WI38 (cell line): ENCODE measurements at regions not wholly inside any gene's neighbourhood (a gene's known extent, or its start where the extent isn't known, plus 50 kb on each side); places are given as distances from the start of the nearest gene placed in this dataset.

Experiments
- H3K4me3 ChIP-seq: 2 replicates; pipeline ENCODE4 v1.5.1; 2011; ENCODE audit warnings: low read depth, mild to moderate bottlenecking, control low read depth, low read length
- TF ChIP-seq, protein P1 (sequence below): IDR thresholded peaks from 2 replicates; pipeline ENCODE4 v1.5.1; 2012; ENCODE audit warnings: low read depth, mild to moderate bottlenecking, control low read depth, low read length

DNA sequence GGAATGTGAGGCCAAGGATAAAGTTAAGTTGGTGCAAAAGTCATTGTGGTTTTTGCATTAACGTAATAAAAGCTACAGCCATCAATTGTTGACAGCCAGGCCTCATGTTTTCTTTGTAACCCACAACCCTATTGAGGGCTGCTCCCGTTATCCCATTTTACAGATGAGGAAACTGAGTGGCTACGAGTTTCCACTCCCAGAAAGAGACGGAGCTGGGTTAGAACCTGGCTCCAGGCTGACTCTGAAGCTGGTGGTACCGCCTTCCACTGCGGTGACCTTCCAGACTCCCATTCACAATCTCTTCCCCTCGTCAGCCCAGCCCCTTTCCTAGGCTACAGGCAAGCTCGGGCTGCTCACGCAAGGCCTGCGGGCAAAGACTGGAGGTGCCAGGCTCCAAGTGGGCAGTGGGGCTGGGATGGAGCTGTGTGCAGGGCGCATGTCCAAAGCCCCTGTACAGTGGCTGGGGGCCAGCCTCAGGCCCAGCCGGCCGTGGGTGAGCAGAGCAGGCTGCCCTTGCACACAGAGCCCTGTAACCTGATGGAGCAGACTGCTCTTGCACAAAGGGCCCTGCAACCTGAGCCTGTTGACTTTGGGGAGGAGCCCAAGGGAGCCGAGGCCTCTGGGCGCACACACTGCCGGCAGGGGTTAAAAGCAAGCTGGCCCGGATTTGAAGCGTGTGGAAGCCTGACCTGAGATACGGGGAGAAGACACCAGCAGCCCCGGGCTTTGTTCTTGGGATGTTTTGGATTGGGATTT lies 97.4 kb upstream of the TMPRSS2 start:
- TF ChIP-seq, protein P1, sequence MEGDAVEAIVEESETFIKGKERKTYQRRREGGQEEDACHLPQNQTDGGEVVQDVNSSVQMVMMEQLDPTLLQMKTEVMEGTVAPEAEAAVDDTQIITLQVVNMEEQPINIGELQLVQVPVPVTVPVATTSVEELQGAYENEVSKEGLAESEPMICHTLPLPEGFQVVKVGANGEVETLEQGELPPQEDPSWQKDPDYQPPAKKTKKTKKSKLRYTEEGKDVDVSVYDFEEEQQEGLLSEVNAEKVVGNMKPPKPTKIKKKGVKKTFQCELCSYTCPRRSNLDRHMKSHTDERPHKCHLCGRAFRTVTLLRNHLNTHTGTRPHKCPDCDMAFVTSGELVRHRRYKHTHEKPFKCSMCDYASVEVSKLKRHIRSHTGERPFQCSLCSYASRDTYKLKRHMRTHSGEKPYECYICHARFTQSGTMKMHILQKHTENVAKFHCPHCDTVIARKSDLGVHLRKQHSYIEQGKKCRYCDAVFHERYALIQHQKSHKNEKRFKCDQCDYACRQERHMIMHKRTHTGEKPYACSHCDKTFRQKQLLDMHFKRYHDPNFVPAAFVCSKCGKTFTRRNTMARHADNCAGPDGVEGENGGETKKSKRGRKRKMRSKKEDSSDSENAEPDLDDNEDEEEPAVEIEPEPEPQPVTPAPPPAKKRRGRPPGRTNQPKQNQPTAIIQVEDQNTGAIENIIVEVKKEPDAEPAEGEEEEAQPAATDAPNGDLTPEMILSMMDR, result no peak
- H3K4me3 ChIP-seq, result no peak overlapping the region

- TF ChIP-seq, protein P1, result no peak
- H3K4me3 ChIP-seq, result no peak overlapping the region
Observed at GRCh38 chr21:41604583-41605041, 96.7 kb upstream of the TMPRSS2 start.

- no peak overlapping the region for H3K4me3 ChIP-seq
Observed at GRCh38 chr21:41603476-41603875, 95.5 kb upstream of the TMPRSS2 start.

GRCh38 chr21:41602531-41602930 lies 94.6 kb upstream of the TMPRSS2 start:
- TF ChIP-seq, protein P1, result no peak
- no peak overlapping the region for H3K4me3 ChIP-seq

More at GRCh38 chr21:41603476-41603875, 95.5 kb upstream of the TMPRSS2 start:
- TF ChIP-seq, protein P1, result no peak

GRCh38 chr21:41601573-41602368 lies 93.8 kb upstream of the TMPRSS2 start:
- no peak overlapping the region for H3K4me3 ChIP-seq
- TF ChIP-seq, protein P1, result no peak

DNA sequence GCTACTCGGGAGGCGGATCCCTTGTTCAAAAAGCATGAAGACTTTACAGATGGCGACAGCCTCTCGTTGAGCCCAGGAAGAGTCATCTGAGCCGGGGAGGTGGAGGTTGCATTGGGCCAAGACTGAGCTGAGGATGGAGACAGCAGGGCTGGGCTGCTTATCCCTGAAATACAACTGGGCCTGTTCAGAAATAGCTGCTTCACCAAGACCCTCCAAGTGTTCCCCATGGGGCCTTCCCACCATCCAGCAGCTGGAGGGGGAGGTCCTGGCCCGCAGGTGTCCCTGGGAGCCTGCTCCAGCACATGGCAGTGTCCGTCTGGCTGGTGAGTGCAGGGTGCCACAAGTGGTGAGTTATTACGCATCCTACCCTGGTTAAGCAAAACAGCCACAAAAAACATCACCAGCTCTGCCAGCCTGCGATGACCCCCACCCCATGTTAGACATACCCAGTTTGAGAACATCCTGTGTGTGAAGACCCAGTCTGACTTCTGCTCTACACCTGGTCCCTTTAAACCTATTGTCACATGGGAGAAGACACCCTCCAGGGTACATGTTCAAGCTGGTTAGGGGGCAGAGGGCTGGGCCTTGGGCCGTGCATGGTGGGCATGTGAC lies 93.1 kb upstream of the TMPRSS2 start:
- no peak overlapping the region for H3K4me3 ChIP-seq
- TF ChIP-seq, protein P1, result no peak
